ENCODE measurements at regions not wholly inside any gene's neighbourhood (a gene's known extent, or its start where the extent isn't known, plus 50 kb on each side); places are given as distances from the start of the nearest gene placed in this dataset.

- DNase-seq (ENCODE audit: low read depth) (no peak), FAIRE-seq (no peak)
- Histone ChIP-seq H3K27me3 (ENCODE audit: control insufficient read depth, insufficient read depth, low read length) (no peaks in the 10 kb centered on the region), H3K4me3 (ENCODE audit: low read depth, low read length) (no peak overlapping the region), H3K36me3 (ENCODE audit: control insufficient read depth, insufficient read depth, low read length) (no peaks in the 10 kb centered on the region)
- no peak for TF ChIP-seq CTCF (IDR thresholded peaks at IDR 0.05; ENCODE audit: insufficient read depth, low read length, severe bottlenecking)
Observed at GRCh38 chr5:147174671-147175265, 60.1 kb upstream of the STK32A start.

- FAIRE-seq (no peak), DNase-seq (ENCODE audit: low read depth) (peak; percentile 18)
- no peaks in the 10 kb centered on the region for H3K27me3 ChIP-seq (ENCODE audit: control insufficient read depth, insufficient read depth, low read length)
- H3K4me3 ChIP-seq (ENCODE audit: low read depth, low read length) = no peak overlapping the region
- no peaks in the 10 kb centered on the region for H3K36me3 ChIP-seq (ENCODE audit: control insufficient read depth, insufficient read depth, low read length)
- no peak for TF ChIP-seq CTCF (IDR thresholded peaks at IDR 0.05; ENCODE audit: insufficient read depth, low read length, severe bottlenecking)
Observed at GRCh38 chr5:147175516-147176097, 59.2 kb upstream of the STK32A start.

GRCh38 chr5:147176422-147176821 lies 58.4 kb upstream of the STK32A start:
- no peak for FAIRE-seq
- TF ChIP-seq CTCF (IDR thresholded peaks at IDR 0.05; ENCODE audit: insufficient read depth, low read length, severe bottlenecking) = no peak
- Histone ChIP-seq H3K4me3 (ENCODE audit: low read depth, low read length) (no peak overlapping the region), H3K36me3 (ENCODE audit: control insufficient read depth, insufficient read depth, low read length) (no peaks in the 10 kb centered on the region), H3K27me3 (ENCODE audit: control insufficient read depth, insufficient read depth, low read length) (no peaks in the 10 kb centered on the region)
- DNase-seq (ENCODE audit: low read depth) = no peak

- Histone ChIP-seq H3K36me3 (ENCODE audit: control insufficient read depth, insufficient read depth, low read length) (no peaks in the 10 kb centered on the region), H3K4me3 (ENCODE audit: low read depth, low read length) (no peak overlapping the region), H3K27me3 (ENCODE audit: control insufficient read depth, insufficient read depth, low read length) (no peaks in the 10 kb centered on the region)
- peak; percentile 7 for DNase-seq (ENCODE audit: low read depth)
- peak; percentile 62 for FAIRE-seq
- TF ChIP-seq CTCF (IDR thresholded peaks at IDR 0.05; ENCODE audit: insufficient read depth, low read length, severe bottlenecking) = no peak
Observed at GRCh38 chr5:147177125-147177840, 57.5 kb upstream of the STK32A start.

GRCh38 chr5:147179562-147180147 lies 55.2 kb upstream of the STK32A start:
- no peak for DNase-seq (ENCODE audit: low read depth)
- Histone ChIP-seq H3K27me3 (ENCODE audit: control insufficient read depth, insufficient read depth, low read length) (no peaks in the 10 kb centered on the region), H3K36me3 (ENCODE audit: control insufficient read depth, insufficient read depth, low read length) (no peaks in the 10 kb centered on the region), H3K4me3 (ENCODE audit: low read depth, low read length) (no peak overlapping the region)
- no peak for TF ChIP-seq CTCF (IDR thresholded peaks at IDR 0.05; ENCODE audit: insufficient read depth, low read length, severe bottlenecking)
- FAIRE-seq = no peak

Data from bronchial epithelial cell (primary cell).